Activated CD4-positive, alpha-beta T cell treated with anti-CD3 and anti-CD28 coated beads, Interleukin-2, Interleukin-6, amounts not matched to agents 100 ng/mL and 50 ng/mL, durations not matched to agents 16 hours and 8 hours (primary cell): ENCODE measurements at regions not wholly inside any gene's neighbourhood (a gene's known extent, or its start where the extent isn't known, plus 50 kb on each side); places are given as distances from the start of the nearest gene placed in this dataset.

Source experiments
- DNase-seq: peaks from one replicate; pipeline ENCODE4 v3.0.0-alpha.2; 2020

- DNase-seq, result no peak
Observed at GRCh38 chr3:104816716-104817115, 550.0 kb upstream of the ALCAM start.

- no peak for DNase-seq
Observed at GRCh38 chr3:104819333-104819732, 547.4 kb upstream of the ALCAM start.

GRCh38 chr3:104820959-104821358 lies 545.8 kb upstream of the ALCAM start:
- DNase-seq, result no peak

- no peak for DNase-seq
Observed at GRCh38 chr3:104825116-104825515, 541.6 kb upstream of the ALCAM start.

- no peak for DNase-seq
Observed at GRCh38 chr3:104831071-104831470, 535.6 kb upstream of the ALCAM start.

- DNase-seq, result no peak
Observed at GRCh38 chr3:104832530-104832929, 534.2 kb upstream of the ALCAM start.

GRCh38 chr3:104835376-104835775 lies 531.3 kb upstream of the ALCAM start:
- DNase-seq, result no peak

- no peak for DNase-seq
Observed at GRCh38 chr3:104846270-104846669, 520.4 kb upstream of the ALCAM start.

- DNase-seq, result no peak
Observed at GRCh38 chr3:104849070-104849469, 517.6 kb upstream of the ALCAM start.

GRCh38 chr3:104854468-104854867 lies 512.2 kb upstream of the ALCAM start:
- DNase-seq, result no peak

- DNase-seq, result no peak
Observed at GRCh38 chr3:104855702-104856101, 511.0 kb upstream of the ALCAM start.

GRCh38 chr3:104856741-104857140 lies 510.0 kb upstream of the ALCAM start:
- DNase-seq, result no peak

- no peak for DNase-seq
Observed at GRCh38 chr3:104868291-104868690, 498.4 kb upstream of the ALCAM start.

- no peak for DNase-seq
Observed at GRCh38 chr3:104870276-104870675, 496.4 kb upstream of the ALCAM start.

- DNase-seq, result no peak
Observed at GRCh38 chr3:104873331-104873730, 493.4 kb upstream of the ALCAM start.

GRCh38 chr3:104878395-104878794 lies 488.3 kb upstream of the ALCAM start:
- DNase-seq, result no peak

GRCh38 chr3:104879919-104880318 lies 486.8 kb upstream of the ALCAM start:
- DNase-seq, result no peak

GRCh38 chr3:104885214-104885814 lies 481.4 kb upstream of the ALCAM start:
- no peak for DNase-seq

- DNase-seq, result no peak
Observed at GRCh38 chr3:104886220-104886995, 480.3 kb upstream of the ALCAM start.

- DNase-seq, result no peak
Observed at GRCh38 chr3:104887069-104887468, 479.6 kb upstream of the ALCAM start.

GRCh38 chr3:104887619-104888018 lies 479.1 kb upstream of the ALCAM start:
- no peak for DNase-seq

- DNase-seq, result no peak
Observed at GRCh38 chr3:104892044-104892443, 474.7 kb upstream of the ALCAM start.

GRCh38 chr3:104896624-104897023 lies 470.1 kb upstream of the ALCAM start:
- no peak for DNase-seq

- DNase-seq, result no peak
Observed at GRCh38 chr3:104901396-104901795, 465.3 kb upstream of the ALCAM start.

- DNase-seq, result no peak
Observed at GRCh38 chr3:104903064-104903463, 463.6 kb upstream of the ALCAM start.
